HG03460 (cell line): ENCODE measurements at regions not wholly inside any gene's neighbourhood (a gene's known extent, or its start where the extent isn't known, plus 50 kb on each side); places are given as distances from the start of the nearest gene placed in this dataset.

Experiments
- ATAC-seq: cut with Tn5 transposase; IDR thresholded peaks from one replicate; pipeline ENCODE4 v1.9.1; 2021; ENCODE audit not compliant: unreplicated experiment

DNA sequence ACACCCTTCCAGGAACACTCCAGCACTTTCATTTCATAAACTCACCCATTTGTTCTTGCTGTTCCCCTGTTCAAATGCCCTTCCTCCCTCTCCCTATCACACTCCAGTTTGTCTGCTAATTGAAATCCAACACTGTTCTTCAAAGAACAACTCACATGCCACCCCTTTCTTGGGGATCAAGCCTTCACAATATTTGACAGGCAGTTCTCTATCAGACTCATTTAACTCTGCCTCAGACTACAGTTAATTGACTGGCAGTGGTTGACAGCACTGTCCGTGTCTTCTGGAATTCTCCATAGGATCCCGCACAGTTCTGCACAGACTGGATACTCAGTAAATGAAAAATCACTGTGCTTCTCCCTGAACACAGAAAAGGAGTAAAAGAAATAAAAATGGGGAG is 87.8 kb downstream of the PMP22 start:
- no peak for ATAC-seq

DNA sequence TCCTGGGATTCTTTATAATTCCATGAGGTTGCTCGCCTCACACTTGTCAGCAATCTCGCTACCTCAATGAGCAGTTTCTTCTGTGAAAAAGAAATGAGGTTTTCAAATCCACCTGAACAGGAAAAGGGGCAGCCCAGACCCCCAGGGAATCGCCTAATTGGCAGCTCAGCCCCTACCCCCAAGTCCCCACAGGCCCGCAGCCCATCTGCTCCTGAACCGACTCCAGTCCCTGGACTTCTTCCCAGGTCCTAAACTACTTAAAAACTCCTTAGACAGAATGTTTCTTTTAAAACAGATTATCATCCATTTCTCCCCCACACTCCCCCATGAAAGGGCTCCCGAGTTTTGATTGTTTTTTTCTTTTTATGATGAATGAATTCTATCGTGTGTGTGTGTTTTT is 89.8 kb downstream of the PMP22 start:
- ATAC-seq, result no peak

DNA sequence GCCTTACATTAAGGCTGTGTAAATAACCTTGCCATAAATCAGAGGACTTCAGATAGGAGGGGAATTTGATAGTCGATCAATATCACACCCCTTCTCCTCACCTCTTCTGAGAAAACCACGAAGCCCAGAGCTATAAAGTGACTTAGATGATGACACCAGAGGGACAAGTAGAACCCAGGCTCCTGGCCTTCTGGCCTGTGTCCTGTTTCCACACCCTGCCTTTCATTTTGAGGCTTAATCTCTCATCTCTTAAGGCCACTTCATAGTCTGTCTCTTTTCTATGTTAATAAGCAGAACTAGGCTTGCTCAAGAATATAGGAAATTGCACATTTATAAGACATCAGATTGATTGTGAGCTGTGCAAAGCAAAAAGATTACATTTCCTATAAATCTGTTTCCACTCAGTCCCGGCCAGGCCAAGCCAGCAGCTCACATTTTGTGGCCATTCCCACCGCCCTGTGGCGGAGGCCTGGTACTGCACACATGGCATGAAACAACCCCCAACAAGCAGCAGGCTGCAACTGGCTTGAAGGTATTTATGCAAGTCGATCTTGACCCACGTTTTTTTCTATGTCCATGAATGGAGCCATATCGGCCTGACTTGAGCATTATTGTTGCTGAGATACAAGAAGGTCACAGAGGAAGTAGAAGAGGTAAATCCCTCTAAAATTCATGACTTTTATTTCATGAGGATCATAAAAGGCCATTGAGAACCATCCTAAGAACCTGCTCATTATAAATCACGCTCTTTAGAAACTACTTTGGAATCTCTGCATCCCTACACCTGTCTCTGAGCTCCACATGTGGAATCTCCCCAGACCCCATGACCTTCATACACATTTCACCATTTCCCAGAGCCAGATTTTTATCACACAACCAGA is 93.7 kb downstream of the PMP22 start:
- ATAC-seq, result no peak

DNA sequence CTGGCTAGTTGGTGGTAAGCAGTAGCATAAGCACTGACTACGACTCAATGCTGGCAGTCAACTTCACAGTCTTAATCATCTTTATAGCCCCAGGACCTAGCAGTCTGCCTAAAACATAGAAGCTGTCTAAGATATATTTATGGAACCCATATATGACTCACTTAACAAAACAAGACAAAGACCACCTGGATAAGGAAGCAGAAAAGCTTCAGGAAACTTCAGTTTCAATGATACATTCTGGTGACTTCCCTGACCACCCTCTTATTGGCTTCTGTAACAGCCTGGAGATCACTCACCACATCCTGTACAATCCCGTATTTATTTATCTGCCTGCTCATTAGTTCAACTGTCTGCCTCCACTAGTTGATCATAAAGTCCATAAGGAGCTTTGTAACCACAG is 95.5 kb downstream of the PMP22 start:
- ATAC-seq, result no peak

DNA sequence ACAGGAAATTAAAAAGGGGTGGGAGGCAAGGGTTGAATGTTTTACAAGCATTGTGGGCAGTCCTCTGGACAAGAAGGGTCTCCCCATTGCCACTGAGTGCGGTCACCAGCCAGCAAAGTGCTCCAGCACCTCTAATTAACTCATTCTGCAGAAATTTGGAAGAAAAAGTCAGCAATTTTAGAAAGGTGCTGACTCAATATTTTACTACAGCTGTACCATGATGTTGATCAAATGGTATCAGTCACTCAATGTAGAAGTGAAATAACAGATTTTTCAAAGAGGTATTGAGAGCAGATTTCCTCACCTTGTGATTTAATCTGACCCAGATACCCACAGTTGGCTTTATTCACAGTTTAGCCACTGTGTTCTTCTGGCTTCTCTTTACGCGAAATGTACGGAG is 96.7 kb downstream of the PMP22 start:
- ATAC-seq, result no peak

DNA sequence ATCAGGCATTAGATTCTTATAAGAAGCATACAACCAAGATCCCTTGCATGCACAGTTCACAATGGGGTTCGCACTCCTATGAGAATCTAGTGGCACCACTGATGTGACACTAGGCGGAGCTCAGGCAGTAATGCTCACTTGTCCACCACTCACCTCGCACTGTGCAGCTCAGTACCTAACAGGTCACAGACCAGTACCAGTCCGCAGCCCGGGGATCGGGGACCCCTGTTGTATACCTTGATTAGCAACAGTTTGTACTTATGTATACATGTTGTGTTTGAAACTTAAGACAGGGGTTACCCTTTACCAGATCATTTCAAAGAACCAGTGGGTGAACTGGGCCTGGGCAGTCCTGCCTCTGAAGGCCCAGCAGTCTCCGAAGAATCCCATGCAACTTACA is 103.7 kb downstream of the PMP22 start:
- no peak for ATAC-seq

DNA sequence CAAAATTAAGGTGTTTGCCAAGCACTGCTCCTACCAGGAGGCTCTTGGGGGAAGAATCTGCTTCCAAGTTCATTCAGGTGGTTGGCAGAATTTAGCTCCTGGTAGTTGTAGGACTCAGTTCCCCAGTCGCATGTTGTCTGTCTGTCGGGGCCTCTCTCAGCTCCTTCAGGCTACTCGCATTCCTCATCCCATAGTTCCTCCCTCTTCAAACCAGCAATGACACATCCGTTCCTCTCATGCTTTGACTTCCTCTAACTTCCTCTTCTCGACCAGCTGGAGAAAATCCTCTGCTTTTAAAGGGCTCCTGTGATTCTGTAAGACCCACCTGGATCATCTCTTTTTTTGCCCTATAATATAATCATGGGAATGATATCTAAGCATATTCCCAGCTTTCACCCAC is 108.1 kb downstream of the PMP22 start:
- no peak for ATAC-seq

DNA sequence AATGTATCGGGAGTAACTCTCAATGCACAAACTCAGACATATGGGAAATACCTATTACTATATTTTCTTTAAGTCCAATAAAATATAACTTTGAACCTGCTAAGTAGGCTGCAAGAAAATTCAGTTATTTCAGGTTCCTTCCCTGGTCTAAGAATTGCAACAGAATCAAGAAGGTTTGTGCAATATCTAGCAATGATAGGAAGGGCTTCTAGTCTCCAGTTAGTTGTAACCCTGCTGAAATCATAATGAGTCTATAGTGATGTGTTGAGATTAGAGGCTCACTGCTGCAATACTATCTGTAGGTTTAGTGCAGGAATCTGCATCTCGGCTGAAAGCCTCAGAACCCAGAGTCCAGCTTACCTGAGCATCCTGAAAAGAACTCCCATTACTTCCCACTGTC is 110.5 kb downstream of the PMP22 start:
- ATAC-seq, result no peak

DNA sequence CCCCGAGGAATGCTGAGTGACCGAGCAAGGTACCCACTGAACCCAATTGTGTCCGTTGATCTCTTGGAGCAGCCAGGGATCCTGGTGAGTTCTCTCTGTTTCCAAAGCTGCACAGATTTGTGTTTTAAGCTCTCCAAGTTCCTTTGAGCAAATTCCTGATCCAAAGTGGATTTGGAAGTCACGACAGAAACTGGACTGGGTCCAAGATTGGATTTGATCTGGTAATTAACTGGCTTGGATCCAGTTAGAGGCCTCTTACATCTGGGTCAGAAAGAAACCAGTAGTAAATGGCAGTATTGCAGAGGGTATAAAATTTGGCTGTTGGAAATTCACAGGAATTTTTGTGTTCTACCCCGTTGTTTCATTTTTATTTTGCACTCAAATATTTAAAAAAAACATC is 119.5 kb downstream of the PMP22 start:
- ATAC-seq, result no peak

DNA sequence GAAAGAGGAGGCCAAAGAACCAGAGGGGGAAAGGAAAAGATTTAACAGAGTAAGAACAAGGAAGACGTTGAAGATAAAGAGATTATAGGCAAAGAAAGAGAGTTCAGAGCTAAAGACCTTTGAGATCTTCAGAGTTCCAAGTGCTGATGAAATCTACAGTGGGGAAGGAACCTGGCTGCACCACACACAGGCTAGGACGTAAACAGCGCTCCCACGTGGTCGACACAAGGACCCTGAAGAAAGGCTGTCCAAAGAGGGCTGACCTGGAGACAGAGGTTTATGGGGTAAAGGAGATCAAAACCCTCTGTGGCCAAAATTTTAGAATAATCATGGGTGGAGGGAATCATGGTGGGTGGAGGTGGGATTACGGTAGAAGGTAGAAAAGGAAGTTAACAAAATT is 121.6 kb downstream of the PMP22 start:
- ATAC-seq, result no peak

DNA sequence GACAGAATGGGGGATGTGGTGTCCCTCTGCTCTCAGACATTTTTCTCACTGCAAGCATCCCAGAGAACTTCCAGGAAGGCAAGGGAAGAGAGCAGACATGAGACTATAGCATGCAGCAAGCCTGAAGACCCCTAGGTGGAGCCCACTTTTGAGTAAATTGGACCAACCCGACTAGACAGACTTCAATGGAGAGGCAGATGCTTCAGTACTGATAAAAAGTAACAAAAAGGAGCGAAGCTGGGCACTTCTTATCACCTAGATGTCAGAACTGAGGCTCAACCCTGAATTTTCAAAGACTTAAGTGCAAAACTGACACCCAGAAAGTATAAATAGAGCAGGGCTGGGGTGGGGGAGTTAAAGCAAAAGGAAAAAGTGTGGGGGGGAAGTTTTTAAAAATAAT is 130.8 kb downstream of the PMP22 start:
- ATAC-seq, result no peak

DNA sequence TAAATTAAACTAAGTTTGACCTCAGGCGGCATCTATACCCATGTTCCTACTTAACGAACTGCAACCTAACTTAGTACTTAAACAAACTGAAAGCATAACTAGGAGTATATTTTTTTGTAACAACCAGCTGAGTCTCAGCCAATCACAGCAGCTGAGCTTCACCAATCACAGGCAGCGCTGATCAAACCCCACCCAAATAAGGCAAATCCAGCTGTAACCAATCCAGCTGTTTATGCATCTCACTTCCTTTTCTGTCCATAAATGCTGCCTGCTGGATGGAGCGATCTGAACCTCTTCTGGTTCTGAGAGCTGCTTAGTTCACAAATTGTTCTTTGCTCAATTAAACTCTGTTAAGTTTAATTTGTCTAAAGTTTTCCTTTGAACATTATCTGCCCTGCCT is 131.3 kb downstream of the PMP22 start:
- no peak for ATAC-seq

DNA sequence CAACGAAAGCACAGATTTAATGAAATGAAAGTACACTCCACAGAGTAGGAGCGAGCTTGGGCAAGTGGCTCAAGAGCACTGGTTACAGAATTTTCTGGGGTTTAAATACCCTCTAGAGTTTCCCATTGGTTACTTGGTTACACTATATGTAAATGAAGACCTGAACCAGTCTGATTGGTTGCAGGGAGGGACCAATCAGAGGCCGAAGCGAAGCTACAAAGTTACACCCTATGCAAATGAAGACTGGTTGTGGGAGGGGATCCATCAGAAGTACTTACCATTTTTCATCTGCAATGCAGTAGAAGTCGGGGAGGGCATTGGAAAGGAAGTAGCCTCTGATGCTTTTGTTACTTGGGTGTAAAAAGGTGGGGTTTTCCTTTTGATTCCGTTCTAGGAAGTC is 132.0 kb downstream of the PMP22 start:
- ATAC-seq, result no peak

DNA sequence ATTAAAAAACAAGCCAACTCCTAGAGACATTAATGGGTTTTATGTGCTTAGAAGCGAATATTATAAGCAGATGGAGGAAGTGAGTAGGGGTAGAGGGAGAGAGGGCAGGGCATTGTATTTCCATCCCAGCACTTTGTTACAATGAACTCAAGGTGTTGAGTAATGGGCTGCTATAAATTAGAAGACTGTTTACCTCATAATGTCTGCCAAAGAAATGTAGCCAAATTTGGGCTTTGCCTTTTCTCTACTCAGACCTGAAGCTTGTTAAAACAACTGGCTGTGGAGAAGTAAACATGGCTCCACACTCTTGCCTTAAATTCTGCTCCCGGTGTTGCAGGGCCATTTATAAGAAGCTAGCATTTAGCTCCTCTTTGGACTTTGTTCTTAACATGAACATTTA is 134.7 kb downstream of the PMP22 start:
- no peak for ATAC-seq

DNA sequence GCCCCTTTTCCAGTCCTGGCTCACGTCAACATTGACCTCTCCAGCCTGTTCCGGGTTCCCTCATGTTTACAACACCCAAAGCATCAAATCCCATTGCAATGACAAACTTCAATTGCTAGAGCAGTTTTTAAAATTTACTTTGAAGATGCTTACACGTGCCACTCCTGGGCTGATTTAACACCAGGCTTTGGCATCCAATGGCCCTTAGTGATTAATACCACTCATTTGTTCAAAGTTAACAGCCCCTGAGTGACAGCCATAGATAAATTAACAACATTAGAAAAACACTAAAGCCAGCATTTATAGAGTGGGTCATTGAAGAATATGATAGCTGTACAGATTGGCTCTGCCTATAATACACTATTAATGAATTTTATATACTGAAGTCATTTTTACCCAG is 135.1 kb downstream of the PMP22 start:
- ATAC-seq, result no peak

DNA sequence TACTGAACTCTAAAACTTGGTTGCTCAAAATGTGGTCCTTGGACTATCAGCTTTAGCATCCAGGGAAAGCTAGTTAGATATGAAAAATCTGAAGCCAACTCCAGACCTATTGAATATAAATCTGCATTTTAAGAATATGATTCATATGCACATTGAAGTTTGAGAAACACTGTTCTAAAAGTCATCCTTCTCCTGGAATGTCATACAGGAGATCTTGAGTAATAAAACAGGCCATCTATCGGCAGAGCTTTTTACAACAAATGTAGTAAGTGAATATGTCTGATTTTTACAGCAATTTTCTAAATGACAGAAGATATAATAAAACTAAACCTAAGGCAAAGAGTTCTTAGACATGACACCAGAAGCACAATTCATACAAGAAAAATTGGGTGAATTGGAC is 140.4 kb downstream of the PMP22 start:
- no peak for ATAC-seq

DNA sequence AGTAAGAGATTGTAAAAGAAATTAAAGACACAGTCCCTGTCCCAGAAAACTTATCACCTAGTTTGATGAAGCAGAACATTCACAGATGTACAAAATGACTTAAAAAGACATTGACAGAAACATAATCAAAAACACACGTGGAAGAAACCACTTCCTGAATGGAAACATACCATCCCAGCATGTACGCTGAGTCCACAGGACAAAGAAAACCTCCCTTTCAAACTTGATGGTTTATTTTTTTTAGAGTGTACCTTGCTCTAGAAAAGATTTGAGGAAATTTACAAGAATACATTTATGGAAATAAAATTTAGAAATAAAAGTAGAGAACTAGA is 140.9 kb downstream of the PMP22 start:
- no peak for ATAC-seq

DNA sequence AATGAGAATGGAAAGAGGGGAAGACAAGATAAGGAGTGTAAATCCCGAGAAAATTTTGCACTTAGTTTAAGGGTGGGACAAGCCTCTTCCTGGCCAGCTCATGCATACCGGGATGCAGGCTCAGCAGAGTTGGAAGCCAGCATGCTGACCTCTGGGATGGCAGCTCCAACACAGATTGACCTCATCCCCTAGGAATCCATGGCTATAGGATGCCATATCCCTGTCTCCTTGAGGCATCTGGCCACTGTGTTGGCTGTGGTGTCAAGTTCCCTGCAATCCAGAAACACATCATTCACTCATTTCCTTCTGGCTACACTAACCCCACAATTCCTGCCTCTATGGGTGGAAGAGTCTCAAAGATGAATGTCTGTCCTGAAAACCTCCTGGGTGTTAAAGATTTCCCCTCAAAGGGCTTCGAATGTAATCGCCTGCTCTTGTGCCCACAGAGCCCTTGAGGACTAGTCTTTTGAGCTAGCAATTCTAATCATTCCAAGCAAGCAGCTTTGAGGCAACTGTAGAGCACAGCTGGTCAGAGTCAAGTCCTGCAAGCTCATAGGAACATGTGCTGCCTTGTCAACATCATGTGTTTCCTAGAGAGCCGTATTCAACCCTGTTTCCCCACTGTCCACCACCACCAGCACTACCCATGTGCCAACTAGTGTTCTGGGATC is 141.4 kb downstream of the PMP22 start:
- ATAC-seq, result no peak

DNA sequence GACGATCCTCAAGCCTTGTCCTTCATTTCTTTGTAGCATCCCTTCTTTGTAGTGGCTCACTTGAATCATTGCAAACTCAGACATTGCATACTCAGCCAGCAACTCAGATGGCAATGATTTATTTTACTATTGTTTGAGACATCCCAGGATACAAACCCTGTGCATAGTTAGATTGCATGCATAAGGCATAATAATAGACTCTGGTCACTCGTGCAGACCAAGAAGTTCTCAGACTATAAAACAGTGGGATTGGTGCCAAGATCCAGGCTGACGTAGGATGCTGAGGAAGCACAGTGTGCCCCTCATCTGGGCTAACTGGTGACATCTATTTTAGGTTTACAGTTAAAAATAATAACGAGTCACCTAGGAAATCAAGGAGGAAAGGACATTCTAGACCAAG is 142.3 kb downstream of the PMP22 start:
- no peak for ATAC-seq

DNA sequence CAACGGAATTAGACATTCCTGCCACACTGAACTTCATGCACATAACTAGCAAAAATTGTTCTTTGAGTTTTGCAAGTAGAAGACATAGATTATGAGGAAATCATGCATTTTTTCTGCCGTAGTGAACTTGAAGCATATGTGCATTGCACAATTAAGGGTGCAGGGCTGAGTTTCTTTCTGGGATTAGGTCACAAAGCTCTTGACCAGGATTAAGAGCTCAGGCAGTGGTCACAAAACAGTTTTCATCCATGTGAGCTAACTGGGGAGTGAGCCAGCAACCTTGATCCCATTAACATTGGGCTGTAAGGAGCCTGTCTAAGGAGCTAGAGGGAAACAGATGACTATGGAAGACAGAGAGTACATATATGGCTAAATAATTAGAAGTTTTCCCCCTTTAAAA is 143.7 kb downstream of the PMP22 start:
- no peak for ATAC-seq

DNA sequence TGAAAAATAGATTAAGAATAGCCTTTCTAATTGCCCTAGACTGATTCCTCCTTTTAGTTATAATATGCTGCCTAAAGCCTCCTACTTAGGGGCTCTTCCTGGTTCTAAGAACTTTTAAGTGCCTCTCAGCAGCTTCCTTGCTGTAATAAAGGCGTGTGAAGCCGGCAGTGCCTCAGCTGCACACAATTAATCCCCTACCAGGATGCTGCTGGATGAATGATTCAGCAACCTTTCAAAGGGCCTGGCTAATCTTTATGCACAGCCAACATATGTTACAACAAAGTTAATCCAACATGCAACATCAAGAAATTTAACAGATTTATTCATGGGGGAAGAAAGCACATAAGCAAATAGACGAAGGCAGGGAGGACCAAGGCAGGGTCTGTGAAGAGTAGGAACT is 145.2 kb downstream of the PMP22 start:
- no peak for ATAC-seq

DNA sequence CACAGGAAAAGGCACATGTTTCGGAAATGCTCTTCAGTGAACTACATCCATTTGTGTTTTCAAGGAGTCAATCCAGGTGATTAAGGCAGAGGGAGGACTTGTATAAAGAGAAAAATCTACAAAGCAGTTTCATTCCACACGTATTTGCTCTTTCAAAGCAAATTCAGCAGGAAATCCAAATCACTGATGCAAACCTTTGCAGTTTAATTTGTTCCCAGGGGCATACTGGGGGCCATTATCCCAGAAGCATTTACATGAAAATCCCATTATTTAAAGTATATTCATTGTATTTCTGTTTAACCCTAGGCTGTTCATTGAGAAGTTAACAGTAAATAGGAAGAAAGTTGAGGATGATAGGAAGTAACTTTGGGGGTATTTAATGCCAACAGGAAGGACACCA is 147.9 kb downstream of the PMP22 start:
- no peak for ATAC-seq
